ENCODE measurements at regions not wholly inside any gene's neighbourhood (a gene's known extent, or its start where the extent isn't known, plus 50 kb on each side); places are given as distances from the start of the nearest gene placed in this dataset.

DNA sequence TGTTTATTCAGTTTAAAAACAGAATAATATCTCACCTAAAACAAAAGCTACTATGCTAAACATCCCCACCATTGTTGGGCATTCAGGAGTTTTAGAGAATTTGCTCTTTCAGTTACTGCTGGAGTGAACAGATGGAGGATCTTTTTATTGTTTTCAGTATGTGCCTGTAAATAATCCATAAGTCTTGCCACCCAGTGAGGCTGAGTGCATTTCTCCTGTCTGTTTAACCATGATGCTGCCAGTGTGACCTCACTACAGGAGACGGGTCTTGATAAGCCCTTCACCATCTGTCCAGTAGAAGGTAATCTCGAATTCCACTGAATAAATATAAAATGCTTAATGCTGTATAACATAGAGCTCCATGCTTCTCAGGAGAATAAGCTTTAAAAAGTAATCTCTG, 430.9 kb downstream of the POM121L12 start:
- no peak for TF ChIP-seq NFRKB (IDR thresholded peaks at IDR 0.05)
- no peak for TF ChIP-seq ZNF384 (IDR thresholded peaks at IDR 0.05)
- no peak for TF ChIP-seq TARDBP (IDR thresholded peaks at IDR 0.05)
- no peak for TF ChIP-seq FOXM1 (IDR thresholded peaks at IDR 0.05; ENCODE audit: borderline replicate concordance)
- no peak for TF ChIP-seq FOXA1 (IDR thresholded peaks at IDR 0.05)
- TF ChIP-seq SUZ12 (IDR thresholded peaks at IDR 0.05): no peak
- no peak for TF ChIP-seq ARNT (IDR thresholded peaks at IDR 0.05)
- no peak for TF ChIP-seq SP1 (IDR thresholded peaks at IDR 0.05)
- TF ChIP-seq ELF4 (IDR thresholded peaks at IDR 0.05): no peak
- TF ChIP-seq HDGF (IDR thresholded peaks at IDR 0.05; ENCODE audit: borderline replicate concordance): no peak
- TF ChIP-seq, protein P1, sequence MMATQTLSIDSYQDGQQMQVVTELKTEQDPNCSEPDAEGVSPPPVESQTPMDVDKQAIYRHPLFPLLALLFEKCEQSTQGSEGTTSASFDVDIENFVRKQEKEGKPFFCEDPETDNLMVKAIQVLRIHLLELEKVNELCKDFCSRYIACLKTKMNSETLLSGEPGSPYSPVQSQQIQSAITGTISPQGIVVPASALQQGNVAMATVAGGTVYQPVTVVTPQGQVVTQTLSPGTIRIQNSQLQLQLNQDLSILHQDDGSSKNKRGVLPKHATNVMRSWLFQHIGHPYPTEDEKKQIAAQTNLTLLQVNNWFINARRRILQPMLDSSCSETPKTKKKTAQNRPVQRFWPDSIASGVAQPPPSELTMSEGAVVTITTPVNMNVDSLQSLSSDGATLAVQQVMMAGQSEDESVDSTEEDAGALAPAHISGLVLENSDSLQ (IDR thresholded peaks at IDR 0.05): no peak
